ENCODE measurements at regions not wholly inside any gene's neighbourhood (a gene's known extent, or its start where the extent isn't known, plus 50 kb on each side); places are given as distances from the start of the nearest gene placed in this dataset.
"Not testable (repeated sequence)": the region's sequence is repeated elsewhere in the genome, so short reads cannot be mapped to it uniquely, and the experiment has no call there.

DNA sequence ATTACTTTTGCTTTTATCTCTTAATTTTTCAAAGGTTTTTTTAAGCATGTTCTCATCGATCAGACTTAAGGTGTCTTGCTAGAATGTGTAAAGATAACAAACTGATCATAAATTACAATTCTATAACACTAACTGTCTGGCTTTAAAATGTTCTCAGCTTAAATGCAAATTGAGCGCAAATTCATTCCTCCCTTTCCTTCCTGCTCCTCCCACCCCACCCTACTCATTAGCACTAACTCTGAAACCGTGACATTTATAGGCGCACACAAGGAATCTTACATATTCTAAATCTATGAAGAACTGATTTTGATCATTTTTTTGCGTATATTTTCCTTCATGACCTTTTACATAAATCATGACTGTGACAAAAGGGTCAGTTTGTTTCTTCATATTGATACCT, 590.0 kb upstream of the DIAPH2 start:
- Histone ChIP-seq H3K27me3 (no peaks in the 10 kb centered on the region), H3K4me1 (no peaks in the 10 kb centered on the region), H3K36me3 (no peaks in the 10 kb centered on the region), H3K27ac (no peak overlapping the region), H3K9me3 (peaks cover 0 to 8% of the 10 kb centered on the region in 2 donors), H3K4me3 (no peak overlapping the region)
- no peak for DNase-seq (ENCODE audit: low spot score in 2 of 2)
- intact Hi-C loops (cut with DNase I), result no loop called here
- TF ChIP-seq, protein P1, sequence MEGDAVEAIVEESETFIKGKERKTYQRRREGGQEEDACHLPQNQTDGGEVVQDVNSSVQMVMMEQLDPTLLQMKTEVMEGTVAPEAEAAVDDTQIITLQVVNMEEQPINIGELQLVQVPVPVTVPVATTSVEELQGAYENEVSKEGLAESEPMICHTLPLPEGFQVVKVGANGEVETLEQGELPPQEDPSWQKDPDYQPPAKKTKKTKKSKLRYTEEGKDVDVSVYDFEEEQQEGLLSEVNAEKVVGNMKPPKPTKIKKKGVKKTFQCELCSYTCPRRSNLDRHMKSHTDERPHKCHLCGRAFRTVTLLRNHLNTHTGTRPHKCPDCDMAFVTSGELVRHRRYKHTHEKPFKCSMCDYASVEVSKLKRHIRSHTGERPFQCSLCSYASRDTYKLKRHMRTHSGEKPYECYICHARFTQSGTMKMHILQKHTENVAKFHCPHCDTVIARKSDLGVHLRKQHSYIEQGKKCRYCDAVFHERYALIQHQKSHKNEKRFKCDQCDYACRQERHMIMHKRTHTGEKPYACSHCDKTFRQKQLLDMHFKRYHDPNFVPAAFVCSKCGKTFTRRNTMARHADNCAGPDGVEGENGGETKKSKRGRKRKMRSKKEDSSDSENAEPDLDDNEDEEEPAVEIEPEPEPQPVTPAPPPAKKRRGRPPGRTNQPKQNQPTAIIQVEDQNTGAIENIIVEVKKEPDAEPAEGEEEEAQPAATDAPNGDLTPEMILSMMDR (IDR thresholded peaks at IDR 0.05), result no peak

DNA sequence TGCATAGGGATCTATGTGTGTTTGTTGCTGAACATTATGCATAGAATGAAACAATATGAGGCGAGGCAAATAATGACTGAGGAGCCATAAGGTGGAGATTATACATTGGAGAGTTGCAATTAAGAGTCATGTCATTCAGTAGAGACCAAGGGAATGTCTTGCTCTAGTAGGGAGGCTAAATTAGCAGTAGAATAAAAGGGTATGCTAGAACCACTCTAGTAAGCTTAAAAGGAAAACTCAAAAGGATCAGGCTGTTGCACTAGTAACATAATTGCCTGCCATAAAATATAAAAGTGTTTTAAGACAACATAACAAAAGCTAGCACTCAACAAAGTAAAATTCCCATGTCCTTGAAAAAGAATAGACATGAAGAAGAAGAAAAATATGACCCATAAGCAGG, 586.2 kb upstream of the DIAPH2 start:
- Histone ChIP-seq H3K9me3 (no peaks in the 10 kb centered on the region), H3K4me1 (no peaks in the 10 kb centered on the region), H3K4me3 (no peak overlapping the region), H3K36me3 (no peaks in the 10 kb centered on the region), H3K27me3 (no peaks in the 10 kb centered on the region), H3K27ac (no peak overlapping the region)
- TF ChIP-seq, protein P1 (IDR thresholded peaks at IDR 0.05), result no peak
- DNase-seq (ENCODE audit: low spot score in 2 of 2), result no peak
- intact Hi-C loops (cut with DNase I), result no loop called here

DNA sequence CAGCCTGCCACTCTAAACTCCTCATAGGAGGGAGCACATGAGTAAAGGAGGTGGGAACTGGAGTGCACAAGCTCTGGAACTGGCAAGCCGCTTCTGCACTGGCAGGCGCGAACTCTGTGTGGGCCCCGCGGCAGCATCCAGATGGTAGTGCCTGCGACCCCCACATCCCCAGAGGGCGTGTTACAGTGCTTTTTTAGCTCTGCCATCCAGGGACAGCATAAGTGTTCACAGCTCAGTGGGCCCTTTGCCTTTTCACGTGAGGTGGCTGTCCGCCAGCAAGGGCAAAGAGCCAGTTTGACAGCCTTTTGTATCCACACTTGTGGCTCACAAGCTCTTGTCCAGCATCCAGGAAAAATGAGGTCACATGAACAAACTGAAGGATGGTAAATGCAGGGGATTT, 581.6 kb upstream of the DIAPH2 start:
- H3K36me3 ChIP-seq, result no peaks in the 10 kb centered on the region
- DNase-seq (ENCODE audit: low spot score in 2 of 2), result no peak
- H3K4me3 ChIP-seq, result no peak overlapping the region
- TF ChIP-seq, protein P1 (IDR thresholded peaks at IDR 0.05), result no peak
- H3K27me3 ChIP-seq, result no peaks in the 10 kb centered on the region
- H3K9me3 ChIP-seq, result no peaks in the 10 kb centered on the region
- H3K4me1 ChIP-seq, result no peaks in the 10 kb centered on the region
- no peak overlapping the region for H3K27ac ChIP-seq
- intact Hi-C loops (cut with DNase I), result no loop called here

DNA sequence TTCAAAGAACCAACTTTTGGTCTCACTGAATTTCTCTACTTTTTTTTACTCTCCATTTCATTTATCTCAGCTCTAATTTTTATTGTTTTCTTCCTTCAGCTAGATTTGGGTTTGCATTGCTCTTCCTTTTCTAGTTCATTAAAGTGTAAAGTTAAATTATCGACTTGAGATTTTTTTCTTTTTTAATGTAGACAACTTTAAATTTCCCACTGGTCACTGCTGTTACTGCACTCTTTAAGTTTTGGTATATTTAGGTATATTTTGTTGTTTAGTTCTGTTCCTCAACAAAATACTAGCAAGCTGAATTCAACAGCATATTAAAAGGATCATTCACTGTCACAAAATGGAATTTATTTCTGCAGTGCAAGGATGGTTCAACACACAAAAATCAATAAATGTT, 572.0 kb upstream of the DIAPH2 start:
- H3K27ac ChIP-seq, result no peak overlapping the region
- intact Hi-C loops (cut with DNase I), result no loop called here
- H3K4me3 ChIP-seq, result no peak overlapping the region
- H3K9me3 ChIP-seq, result peaks cover 7 to 9% of the 10 kb centered on the region in 2 donors
- H3K4me1 ChIP-seq, result no peaks in the 10 kb centered on the region
- TF ChIP-seq, protein P1 (IDR thresholded peaks at IDR 0.05), result no peak
- no peaks in the 10 kb centered on the region for H3K36me3 ChIP-seq
- DNase-seq (ENCODE audit: low spot score in 2 of 2), result no peak
- H3K27me3 ChIP-seq, result no peaks in the 10 kb centered on the region

DNA sequence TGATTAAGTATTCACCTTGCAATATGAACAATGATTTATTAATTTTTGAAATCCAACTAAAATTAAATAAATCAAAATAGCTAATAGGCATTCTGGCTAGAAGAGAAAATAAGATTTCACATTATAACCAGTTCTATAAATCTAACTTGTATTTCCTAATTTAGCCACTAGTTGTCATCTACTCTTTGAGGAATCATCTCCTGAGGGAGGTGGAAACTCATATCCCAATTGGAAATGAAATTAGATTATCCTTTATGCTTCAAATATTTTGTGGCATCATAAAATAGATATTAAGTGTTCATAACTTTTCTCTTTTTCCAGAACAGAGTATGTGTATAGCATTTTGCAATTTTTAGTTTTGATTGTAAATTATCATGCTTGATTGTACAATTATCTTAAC, 558.5 kb upstream of the DIAPH2 start:
- no peak overlapping the region for H3K27ac ChIP-seq
- H3K4me3 ChIP-seq, result no peak overlapping the region
- H3K4me1 ChIP-seq, result no peaks in the 10 kb centered on the region
- intact Hi-C loops (cut with DNase I), result no loop called here
- H3K27me3 ChIP-seq, result no peaks in the 10 kb centered on the region
- H3K36me3 ChIP-seq, result no peaks in the 10 kb centered on the region
- H3K9me3 ChIP-seq, result no peaks in the 10 kb centered on the region
- TF ChIP-seq, protein P1 (IDR thresholded peaks at IDR 0.05), result peak in 1 of 3 experiments; percentile 9
- no peak for DNase-seq (ENCODE audit: low spot score in 2 of 2)

DNA sequence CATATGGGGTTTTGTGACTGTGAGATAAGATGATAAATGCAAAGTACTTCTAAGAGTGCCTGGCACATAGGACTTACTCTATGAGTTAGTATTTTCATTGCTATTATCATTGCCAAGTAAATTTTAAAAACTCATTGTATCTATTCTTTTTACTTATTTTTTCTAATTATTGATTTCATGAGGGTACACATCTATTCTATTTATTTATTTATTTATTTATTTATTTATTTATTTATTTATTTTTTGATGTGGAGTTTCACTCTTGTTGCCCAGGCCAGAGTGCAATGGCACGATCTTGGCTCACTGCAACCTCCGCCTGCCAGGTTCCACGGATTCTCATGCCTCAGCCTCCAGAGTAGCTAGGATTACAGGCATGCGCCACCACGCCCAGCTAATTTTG, 556.6 kb upstream of the DIAPH2 start:
- H3K27me3 ChIP-seq; DNase-seq (ENCODE audit: low spot score in 2 of 2); H3K36me3 ChIP-seq; intact Hi-C loops (cut with DNase I); H3K27ac ChIP-seq; H3K4me1 ChIP-seq; H3K4me3 ChIP-seq; H3K9me3 ChIP-seq: not testable (repeated sequence)
